A673 (cell line): ENCODE measurements at regions not wholly inside any gene's neighbourhood (a gene's known extent, or its start where the extent isn't known, plus 50 kb on each side); places are given as distances from the start of the nearest gene placed in this dataset.

Source experiments
- BruUV-seq: library from RNA; stranded (reverse); fragments of 400-500 nt; replicated peaks from 2 replicates; lab custom pipeline; 2021; lab: Mats Ljungman, UMichigan
- CTCF ChIA-PET: fragments of 300-600 bp; sonication (Branson Sonifier 250); formaldehyde crosslinking; loops from one replicate; lab custom pipeline; 2022; ENCODE audit warnings: antibody characterized with exemption; lab: Charles Lee
- POLR2A ChIA-PET: fragments of 300-600 bp; sonication (Branson Sonifier 250); formaldehyde crosslinking; loops from one replicate; lab custom pipeline; 2022; ENCODE audit warnings: antibody characterized with exemption; ENCODE audit not compliant: low non-redundant PET; lab: Charles Lee
- DNase-seq: peaks from one replicate; pipeline ENCODE4 v3.0.0-alpha.2; 2015; ENCODE audit warnings: low spot score
- H3K27ac ChIP-seq: fragments of 200-600 bp; sonication (generic); 2 replicates; pipeline ENCODE4 v1.5.1; 2016; ENCODE audit warnings: mixed run types, low read depth, mild to moderate bottlenecking, mixed read lengths, antibody characterized with exemption, low read length; ENCODE audit not compliant: poor library complexity, severe bottlenecking
- H3K27me3 ChIP-seq: fragments of 200-600 bp; sonication (generic); replicated peaks from 2 replicates; pipeline ENCODE4 v1.6.1; 2017; ENCODE audit warnings: mixed run types, low read depth, mild to moderate bottlenecking, mixed read lengths, antibody characterized with exemption, low read length; ENCODE audit not compliant: insufficient read depth, poor library complexity
- H3K36me3 ChIP-seq: fragments of 200-600 bp; sonication (generic); 2 replicates; pipeline ENCODE4 v1.6.1; 2016; ENCODE audit warnings: mixed run types, mild to moderate bottlenecking, mixed read lengths, antibody characterized with exemption, low read length; ENCODE audit not compliant: insufficient read depth, poor library complexity, severe bottlenecking
- H3K4me1 ChIP-seq: fragments of 200-600 bp; sonication (generic); 2 replicates; pipeline ENCODE4 v1.6.1; 2017; ENCODE audit warnings: mixed run types, mild to moderate bottlenecking, mixed read lengths, antibody characterized with exemption, low read length; ENCODE audit not compliant: insufficient read depth, poor library complexity, severe bottlenecking
- H3K4me3 ChIP-seq: fragments of 200-600 bp; sonication (generic); 2 replicates; pipeline ENCODE4 v1.5.1; 2016; ENCODE audit warnings: low read depth, mixed run types, mild to moderate bottlenecking, mixed read lengths, low read length; ENCODE audit not compliant: poor library complexity, severe bottlenecking
- H3K9me3 ChIP-seq: fragments of 200-600 bp; sonication (generic); 2 replicates; pipeline ENCODE4 v1.6.1; 2016; ENCODE audit warnings: mixed run types, low read depth, mild to moderate bottlenecking, mixed read lengths, antibody characterized with exemption, low read length; ENCODE audit not compliant: poor library complexity, severe bottlenecking
- CTCF ChIP-seq: fragments of 300-800, 200-600 bp; sonication (generic); conservative IDR thresholded peaks from 2 replicates; pipeline ENCODE4 v1.5.1; 2017; ENCODE audit warnings: low read depth, mild to moderate bottlenecking, antibody characterized with exemption, low read length, moderate library complexity, mixed read lengths
- EZH2 ChIP-seq: fragments of 200-600 bp; sonication (generic); IDR thresholded peaks from 2 replicates; pipeline ENCODE4 v1.6.1; 2017; ENCODE audit warnings: borderline replicate concordance, low read depth, mild to moderate bottlenecking, mixed read lengths, antibody characterized with exemption, low read length; ENCODE audit not compliant: poor library complexity, severe bottlenecking
- intact Hi-C: fragments of 100-400 bp; cut with micrococcal nuclease; formaldehyde crosslinking; loops from one replicate; pipeline ENCODE4 v1.10.0; 2022; ENCODE audit not compliant: unreplicated experiment

- Histone ChIP-seq H3K27me3 (no peaks in the 10 kb centered on the region), H3K27ac (no peak overlapping the region), H3K9me3 (peaks cover 4% of the 10 kb centered on the region), H3K4me1 (no peaks in the 10 kb centered on the region), H3K4me3 (no peak overlapping the region), H3K36me3 (no peaks in the 10 kb centered on the region)
- CTCF ChIA-PET: no interaction called here
- TF ChIP-seq CTCF (no peak), EZH2 (no peak)
- intact Hi-C loops: no loop called here
- POLR2A ChIA-PET: no interaction called here
- no TSS peak for BruUV-seq
- no peak for DNase-seq
These were observed 196.4 kb downstream of the DTHD1 start for GRCh38 chr4:36477861-36478260.

- no peak for TF ChIP-seq CTCF
- TF ChIP-seq EZH2: no peak
- POLR2A ChIA-PET: no interaction called here
- H3K36me3 ChIP-seq: no peaks in the 10 kb centered on the region
- no peaks in the 10 kb centered on the region for H3K27me3 ChIP-seq
- H3K27ac ChIP-seq: no peak overlapping the region
- CTCF ChIA-PET: no interaction called here
- no peaks in the 10 kb centered on the region for H3K4me1 ChIP-seq
- peaks cover 11% of the 10 kb centered on the region for H3K9me3 ChIP-seq
- no TSS peak for BruUV-seq
- intact Hi-C loops: no loop called here
- DNase-seq: no peak
- H3K4me3 ChIP-seq: no peak overlapping the region
These were observed 204.5 kb downstream of the DTHD1 start for GRCh38 chr4:36485885-36486284.

- no TSS peak for BruUV-seq
- DNase-seq: no peak
These were observed 208.4 kb downstream of the DTHD1 start for GRCh38 chr4:36489798-36490197.

More at GRCh38 chr4:36489798-36490197, 208.4 kb downstream of the DTHD1 start:
- Histone ChIP-seq H3K27me3 (no peaks in the 10 kb centered on the region), H3K36me3 (no peaks in the 10 kb centered on the region), H3K4me3 (no peak overlapping the region), H3K27ac (no peak overlapping the region), H3K9me3 (peaks cover 8% of the 10 kb centered on the region), H3K4me1 (no peaks in the 10 kb centered on the region)
- POLR2A ChIA-PET: no interaction called here
- intact Hi-C loops: no loop called here
- TF ChIP-seq CTCF (no peak), EZH2 (no peak)
- CTCF ChIA-PET: no interaction called here
